GM23338 (cell line): ENCODE measurements at regions not wholly inside any gene's neighbourhood (a gene's known extent, or its start where the extent isn't known, plus 50 kb on each side); places are given as distances from the start of the nearest gene placed in this dataset.

Source experiments
- ATAC-seq: fragments of 200-7000 bp; cut with Tn5 transposase; 3 replicates; pipeline ENCODE4 v1.9.1; 2020
- DNase-seq: peaks from one replicate; pipeline ENCODE4 v3.0.0-alpha.2; 2015; ENCODE audit warnings: low spot score
- H2AFZ ChIP-seq: fragments of 200-600 bp; sonication (generic); 2 replicates; pipeline ENCODE4 v1.8.0; 2016; ENCODE audit warnings: antibody characterized with exemption, mild to moderate bottlenecking, moderate library complexity
- H3F3A ChIP-seq: fragments of 200-600 bp; sonication (generic); replicated peaks from 2 replicates; pipeline ENCODE4 v1.8.0; 2017; ENCODE audit warnings: antibody characterized with exemption, mixed run types, low read depth
- H3K27ac ChIP-seq: fragments of 200-600 bp; sonication (generic); 2 replicates; pipeline ENCODE4 v1.6.1; 2016; ENCODE audit warnings: low read depth
- H3K27me3 ChIP-seq: fragments of 200-600 bp; sonication (generic); 2 replicates; pipeline ENCODE4 v1.8.0; 2016; ENCODE audit warnings: mild to moderate bottlenecking, mixed run types, moderate library complexity; ENCODE audit not compliant: insufficient read depth
- H3K36me3 ChIP-seq: fragments of 200-600 bp; sonication (generic); 2 replicates; pipeline ENCODE4 v1.8.0; 2016; ENCODE audit warnings: mild to moderate bottlenecking; ENCODE audit not compliant: insufficient read depth
- H3K4me1 ChIP-seq: fragments of 200-600 bp; sonication (generic); 2 replicates; pipeline ENCODE4 v1.8.0; 2016; ENCODE audit warnings: mild to moderate bottlenecking, moderate library complexity; ENCODE audit not compliant: insufficient read depth
- H3K4me2 ChIP-seq: fragments of 200-600 bp; sonication (generic); 2 replicates; pipeline ENCODE4 v1.7.1; 2017; ENCODE audit warnings: mixed run types
- H3K4me3 ChIP-seq: fragments of 200-600 bp; sonication (generic); 2 replicates; pipeline ENCODE4 v1.6.1; 2016; ENCODE audit warnings: mixed run types
- H3K79me2 ChIP-seq: fragments of 200-600 bp; sonication (generic); replicated peaks from 2 replicates; pipeline ENCODE4 v1.8.0; 2017; ENCODE audit warnings: mild to moderate bottlenecking; ENCODE audit not compliant: insufficient read depth
- H3K9me2 ChIP-seq: fragments of 200-600 bp; sonication (generic); 2 replicates; pipeline ENCODE4 v1.8.0; 2017; ENCODE audit not compliant: insufficient read depth
- H4K20me1 ChIP-seq: fragments of 200-600 bp; sonication (generic); replicated peaks from 2 replicates; pipeline ENCODE4 v1.8.0; 2017; ENCODE audit warnings: mild to moderate bottlenecking; ENCODE audit not compliant: insufficient read depth
- H3K27ac Mint-ChIP-seq: 2 replicates; pipeline ENCODE4 v1.8.0; 2020; ENCODE audit warnings: inconsistent platforms, mild to moderate bottlenecking, moderate library complexity, mixed read lengths
- H3K27me3 Mint-ChIP-seq: 3 replicates; pipeline ENCODE4 v1.8.0; 2022; ENCODE audit warnings: low read depth, mild to moderate bottlenecking, moderate library complexity, mixed read lengths, inconsistent platforms; ENCODE audit not compliant: insufficient read depth, poor library complexity
- H3K36me3 Mint-ChIP-seq: 3 replicates; pipeline ENCODE4 v1.8.0; 2021; ENCODE audit warnings: low read depth, mild to moderate bottlenecking, inconsistent platforms, moderate library complexity, mixed read lengths
- H3K4me1 Mint-ChIP-seq: 3 replicates; pipeline ENCODE4 v1.8.0; 2020; ENCODE audit warnings: mild to moderate bottlenecking, inconsistent platforms, mixed read lengths
- H3K4me3 Mint-ChIP-seq: 3 replicates; pipeline ENCODE4 v1.8.0; 2021; ENCODE audit warnings: moderate library complexity, mild to moderate bottlenecking, inconsistent platforms, mixed read lengths
- H3K9me3 Mint-ChIP-seq: 3 replicates; pipeline ENCODE4 v1.8.0; 2020; ENCODE audit warnings: moderate library complexity, mild to moderate bottlenecking, inconsistent platforms, mixed read lengths
- CREB1 ChIP-seq: fragments of 250-450 bp; sonication (Bioruptor Pico); IDR thresholded peaks from 2 replicates; pipeline ENCODE4 v1.5.0; 2020; ENCODE audit warnings: low read depth, mild to moderate bottlenecking, moderate library complexity
- EZH2 ChIP-seq: fragments of 200-600 bp; sonication (generic); IDR thresholded peaks from one replicate; pipeline ENCODE4 v1.8.0; 2017; ENCODE audit warnings: antibody characterized with exemption, mild to moderate bottlenecking, low read depth; ENCODE audit not compliant: unreplicated experiment
- EZH2phosphoT487 ChIP-seq: fragments of 200-600 bp; sonication (generic); IDR thresholded peaks from one replicate; pipeline ENCODE4 v1.8.1; 2018; ENCODE audit warnings: antibody characterized with exemption; ENCODE audit not compliant: unreplicated experiment
- JUNB ChIP-seq: IDR thresholded peaks from one replicate; pipeline ENCODE4 v1.6.1; 2016; ENCODE audit warnings: antibody characterized with exemption; ENCODE audit not compliant: unreplicated experiment
- NANOG ChIP-seq: IDR thresholded peaks from 2 replicates; pipeline ENCODE4 v1.6.1; 2016; ENCODE audit warnings: antibody characterized with exemption, borderline replicate concordance
- POLR2AphosphoS5 ChIP-seq: IDR thresholded peaks from 2 replicates; pipeline ENCODE4 v1.6.1; 2016; ENCODE audit warnings: antibody characterized with exemption, low read depth
- STAT1 ChIP-seq: IDR thresholded peaks from one replicate; pipeline ENCODE4 v1.6.1; 2016; ENCODE audit warnings: antibody characterized with exemption; ENCODE audit not compliant: unreplicated experiment
- TF ChIP-seq, protein P1 (sequence below), 2 experiments: fragments of 200-600 bp in 1 of 2; sonication (generic) in 1 of 2; conservative IDR thresholded peaks; 2 replicates each; pipeline versions ENCODE4 v1.5.1 to v1.6.1; 2016 to 2017; ENCODE audit warnings: antibody characterized with exemption in 2 of 2, low read depth in 2 of 2, mild to moderate bottlenecking in 2 of 2, moderate library complexity in 1 of 2
- TF ChIP-seq, protein P2 (sequence below): IDR thresholded peaks from 2 replicates; pipeline ENCODE4 v1.6.1; 2016; ENCODE audit warnings: antibody characterized with exemption
- TF ChIP-seq, protein P3 (sequence below): IDR thresholded peaks from one replicate; pipeline ENCODE4 v1.6.1; 2018; ENCODE audit warnings: antibody characterized with exemption; ENCODE audit not compliant: unreplicated experiment

DNA sequence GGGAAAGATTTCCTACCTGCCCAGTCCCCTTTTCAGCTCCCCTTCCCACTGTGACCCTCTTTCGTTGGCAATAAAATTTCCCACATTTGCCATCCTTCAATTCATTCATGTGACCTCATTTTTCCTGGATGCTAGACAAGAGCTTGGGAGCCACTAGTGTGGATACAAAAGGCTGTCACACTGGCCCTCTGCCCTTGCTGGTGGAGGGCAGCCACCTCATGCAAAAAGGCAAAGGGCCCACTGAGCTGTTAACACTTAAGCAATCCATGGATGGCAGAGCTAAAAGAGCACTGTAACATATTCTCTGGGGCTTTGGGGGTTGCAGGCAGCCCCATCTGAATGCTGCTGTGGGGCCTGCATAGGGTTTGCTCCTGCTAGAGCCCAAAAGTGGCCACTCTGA is 315.1 kb downstream of the NEBL start:
- TF ChIP-seq NANOG (no peak), CREB1 (no peak), JUNB (no peak)
- TF ChIP-seq, protein P1, sequence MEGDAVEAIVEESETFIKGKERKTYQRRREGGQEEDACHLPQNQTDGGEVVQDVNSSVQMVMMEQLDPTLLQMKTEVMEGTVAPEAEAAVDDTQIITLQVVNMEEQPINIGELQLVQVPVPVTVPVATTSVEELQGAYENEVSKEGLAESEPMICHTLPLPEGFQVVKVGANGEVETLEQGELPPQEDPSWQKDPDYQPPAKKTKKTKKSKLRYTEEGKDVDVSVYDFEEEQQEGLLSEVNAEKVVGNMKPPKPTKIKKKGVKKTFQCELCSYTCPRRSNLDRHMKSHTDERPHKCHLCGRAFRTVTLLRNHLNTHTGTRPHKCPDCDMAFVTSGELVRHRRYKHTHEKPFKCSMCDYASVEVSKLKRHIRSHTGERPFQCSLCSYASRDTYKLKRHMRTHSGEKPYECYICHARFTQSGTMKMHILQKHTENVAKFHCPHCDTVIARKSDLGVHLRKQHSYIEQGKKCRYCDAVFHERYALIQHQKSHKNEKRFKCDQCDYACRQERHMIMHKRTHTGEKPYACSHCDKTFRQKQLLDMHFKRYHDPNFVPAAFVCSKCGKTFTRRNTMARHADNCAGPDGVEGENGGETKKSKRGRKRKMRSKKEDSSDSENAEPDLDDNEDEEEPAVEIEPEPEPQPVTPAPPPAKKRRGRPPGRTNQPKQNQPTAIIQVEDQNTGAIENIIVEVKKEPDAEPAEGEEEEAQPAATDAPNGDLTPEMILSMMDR (conservative IDR thresholded peaks at IDR 0.05; ENCODE audit: low read depth in 2 of 2): no peak

DNA sequence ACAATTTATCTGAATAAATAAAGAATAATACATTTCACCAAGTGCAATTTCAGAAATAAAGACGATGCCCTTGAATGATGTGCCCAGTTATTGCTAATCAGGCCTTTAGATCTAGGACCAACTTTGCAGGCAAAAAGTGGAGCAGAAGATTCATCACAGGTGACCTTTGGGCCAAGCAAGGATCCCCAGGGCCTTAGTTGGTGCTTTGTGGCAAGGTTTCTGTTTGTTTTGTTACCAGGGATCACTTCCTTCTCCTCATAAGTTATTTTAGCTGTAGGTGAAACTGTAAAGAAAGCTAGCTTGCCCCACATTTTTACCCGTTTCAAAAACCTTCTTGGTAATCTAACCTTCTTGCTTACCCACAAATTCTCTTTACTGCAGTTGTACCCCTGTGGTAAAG is 323.2 kb downstream of the NEBL start:
- Histone ChIP-seq H2AFZ (no peak overlapping the region), H3K27me3 (no peaks in the 10 kb centered on the region), H3F3A (no peaks in the 10 kb centered on the region), H4K20me1 (no peaks in the 10 kb centered on the region), H3K36me3 (no peaks in the 10 kb centered on the region), H3K9me2 (no peaks in the 10 kb centered on the region), H3K79me2 (no peaks in the 10 kb centered on the region), H3K4me3 (no peak overlapping the region), H3K4me2 (no peak overlapping the region), H3K4me1 (0 out of 2 replicates have a peak, but pooled peaks cover 4% of the 10 kb centered on the region), H3K27ac (no peak overlapping the region)
- Mint-ChIP-seq H3K4me1 (no peaks in the 10 kb centered on the region), H3K9me3 (no peaks in the 10 kb centered on the region), H3K27ac (no peak overlapping the region), H3K27me3 (no peaks in the 10 kb centered on the region), H3K4me3 (no peak overlapping the region), H3K36me3 (no peaks in the 10 kb centered on the region)
- ATAC-seq (no peak), DNase-seq (no peak)
- TF ChIP-seq STAT1 (no peak), EZH2phosphoT487 (no peak), POLR2AphosphoS5 (no peak), NANOG (no peak), EZH2 (no peak)
- TF ChIP-seq, protein P2, sequence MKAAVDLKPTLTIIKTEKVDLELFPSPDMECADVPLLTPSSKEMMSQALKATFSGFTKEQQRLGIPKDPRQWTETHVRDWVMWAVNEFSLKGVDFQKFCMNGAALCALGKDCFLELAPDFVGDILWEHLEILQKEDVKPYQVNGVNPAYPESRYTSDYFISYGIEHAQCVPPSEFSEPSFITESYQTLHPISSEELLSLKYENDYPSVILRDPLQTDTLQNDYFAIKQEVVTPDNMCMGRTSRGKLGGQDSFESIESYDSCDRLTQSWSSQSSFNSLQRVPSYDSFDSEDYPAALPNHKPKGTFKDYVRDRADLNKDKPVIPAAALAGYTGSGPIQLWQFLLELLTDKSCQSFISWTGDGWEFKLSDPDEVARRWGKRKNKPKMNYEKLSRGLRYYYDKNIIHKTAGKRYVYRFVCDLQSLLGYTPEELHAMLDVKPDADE: no peak
- TF ChIP-seq, protein P3, sequence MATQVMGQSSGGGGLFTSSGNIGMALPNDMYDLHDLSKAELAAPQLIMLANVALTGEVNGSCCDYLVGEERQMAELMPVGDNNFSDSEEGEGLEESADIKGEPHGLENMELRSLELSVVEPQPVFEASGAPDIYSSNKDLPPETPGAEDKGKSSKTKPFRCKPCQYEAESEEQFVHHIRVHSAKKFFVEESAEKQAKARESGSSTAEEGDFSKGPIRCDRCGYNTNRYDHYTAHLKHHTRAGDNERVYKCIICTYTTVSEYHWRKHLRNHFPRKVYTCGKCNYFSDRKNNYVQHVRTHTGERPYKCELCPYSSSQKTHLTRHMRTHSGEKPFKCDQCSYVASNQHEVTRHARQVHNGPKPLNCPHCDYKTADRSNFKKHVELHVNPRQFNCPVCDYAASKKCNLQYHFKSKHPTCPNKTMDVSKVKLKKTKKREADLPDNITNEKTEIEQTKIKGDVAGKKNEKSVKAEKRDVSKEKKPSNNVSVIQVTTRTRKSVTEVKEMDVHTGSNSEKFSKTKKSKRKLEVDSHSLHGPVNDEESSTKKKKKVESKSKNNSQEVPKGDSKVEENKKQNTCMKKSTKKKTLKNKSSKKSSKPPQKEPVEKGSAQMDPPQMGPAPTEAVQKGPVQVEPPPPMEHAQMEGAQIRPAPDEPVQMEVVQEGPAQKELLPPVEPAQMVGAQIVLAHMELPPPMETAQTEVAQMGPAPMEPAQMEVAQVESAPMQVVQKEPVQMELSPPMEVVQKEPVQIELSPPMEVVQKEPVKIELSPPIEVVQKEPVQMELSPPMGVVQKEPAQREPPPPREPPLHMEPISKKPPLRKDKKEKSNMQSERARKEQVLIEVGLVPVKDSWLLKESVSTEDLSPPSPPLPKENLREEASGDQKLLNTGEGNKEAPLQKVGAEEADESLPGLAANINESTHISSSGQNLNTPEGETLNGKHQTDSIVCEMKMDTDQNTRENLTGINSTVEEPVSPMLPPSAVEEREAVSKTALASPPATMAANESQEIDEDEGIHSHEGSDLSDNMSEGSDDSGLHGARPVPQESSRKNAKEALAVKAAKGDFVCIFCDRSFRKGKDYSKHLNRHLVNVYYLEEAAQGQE: no peak

More for the DNA sequence above, 315.1 kb downstream of the NEBL start:
- no peaks in the 10 kb centered on the region for H3K79me2 ChIP-seq
- Mint-ChIP-seq H3K9me3 (peaks cover 24% of the 10 kb centered on the region), H3K36me3 (peaks cover 26% of the 10 kb centered on the region; the same call in 2 of the 3 replicates), H3K27me3 (no peaks in the 10 kb centered on the region), H3K27ac (no peak overlapping the region), H3K4me3 (no peak overlapping the region), H3K4me1 (peaks cover 4% of the 10 kb centered on the region; the same call in 2 of the 3 replicates)
- no peak overlapping the region for H3K27ac ChIP-seq
- H3K4me3 ChIP-seq: no peak overlapping the region
- DNase-seq (no peak), ATAC-seq (no peak)
- no peaks in the 10 kb centered on the region for H3K36me3 ChIP-seq
- peaks cover 3% of the 10 kb centered on the region; the same call in 1 of the 2 replicates for H3K9me2 ChIP-seq
- no peak overlapping the region for H2AFZ ChIP-seq
- H3K4me1 ChIP-seq: no peaks in the 10 kb centered on the region
- no peaks in the 10 kb centered on the region for H3K27me3 ChIP-seq
- H3F3A ChIP-seq: no peaks in the 10 kb centered on the region
- H4K20me1 ChIP-seq: no peaks in the 10 kb centered on the region
- no peak overlapping the region for H3K4me2 ChIP-seq
